ENCODE measurements at regions not wholly inside any gene's neighbourhood (a gene's known extent, or its start where the extent isn't known, plus 50 kb on each side); places are given as distances from the start of the nearest gene placed in this dataset.

DNA sequence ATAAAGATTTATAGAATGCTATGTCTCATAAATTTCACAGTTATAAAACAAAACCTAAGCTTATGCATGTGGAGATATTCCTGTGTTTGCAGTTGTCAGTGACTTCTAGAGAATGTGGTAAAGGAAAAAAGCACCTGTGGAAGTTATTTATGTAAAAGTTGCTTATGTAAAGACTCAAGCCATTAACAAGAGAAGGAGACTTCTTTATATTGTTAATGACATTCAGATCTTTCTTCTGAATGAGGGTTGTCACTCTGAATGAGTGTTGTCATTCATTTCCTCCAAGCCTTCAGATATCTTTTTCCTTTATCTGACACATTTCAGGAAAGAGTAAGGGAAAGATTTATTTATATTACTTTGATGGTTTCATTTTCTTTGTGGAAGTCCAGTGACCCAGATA, 202.6 kb downstream of the TM9SF2 start:
- no peaks in the 10 kb centered on the region for H3K79me2 ChIP-seq (ENCODE audit: insufficient read depth, low read length)
- no peak overlapping the region for H2BK20ac ChIP-seq (ENCODE audit: low read depth, low read length, poor library complexity, severe bottlenecking)
- H3T11ph ChIP-seq (ENCODE audit: low read length): no peak overlapping the region
- peaks cover 12% of the 10 kb centered on the region; the same call in 1 of the 2 replicates for H3K4me1 ChIP-seq (ENCODE audit: insufficient read depth, low read length)
- H3K23ac ChIP-seq (ENCODE audit: insufficient read length, low read depth, low read length): no peak overlapping the region
- H3K27ac Mint-ChIP-seq: peak overlapping the region; percentile 81 to 99 (median 95); a peak in 6 of 7 replicates
- H3K56ac ChIP-seq (ENCODE audit: insufficient read length, low read depth, low read length): no peak overlapping the region
- H3K4me3 Mint-ChIP-seq: no peak overlapping the region
- H2AFZ ChIP-seq (ENCODE audit: low read length): no peak overlapping the region
- no peak overlapping the region for H2BK12ac ChIP-seq (ENCODE audit: insufficient read length, low read depth, low read length)
- H4K91ac ChIP-seq (ENCODE audit: insufficient read length, low read depth, low read length): no peak overlapping the region
- H3K27me3 Mint-ChIP-seq (ENCODE audit: low read depth): no peaks in the 10 kb centered on the region
- H3K4ac ChIP-seq (ENCODE audit: low read depth, low read length): no peak overlapping the region
- H3K79me1 ChIP-seq (ENCODE audit: insufficient read depth, low read depth, low read length, poor library complexity, severe bottlenecking): no peaks in the 10 kb centered on the region
- no peak overlapping the region for H2AK5ac ChIP-seq (ENCODE audit: insufficient read length, low read length)
- H2BK15ac ChIP-seq (ENCODE audit: low read depth, low read length): no peak overlapping the region
- H2BK120ac ChIP-seq (ENCODE audit: low read depth, low read length, poor library complexity, severe bottlenecking): no peak overlapping the region
- no peaks in the 10 kb centered on the region for H4K20me1 ChIP-seq (ENCODE audit: control insufficient read depth, insufficient read depth, insufficient read length)
- TF ChIP-seq, protein P1, sequence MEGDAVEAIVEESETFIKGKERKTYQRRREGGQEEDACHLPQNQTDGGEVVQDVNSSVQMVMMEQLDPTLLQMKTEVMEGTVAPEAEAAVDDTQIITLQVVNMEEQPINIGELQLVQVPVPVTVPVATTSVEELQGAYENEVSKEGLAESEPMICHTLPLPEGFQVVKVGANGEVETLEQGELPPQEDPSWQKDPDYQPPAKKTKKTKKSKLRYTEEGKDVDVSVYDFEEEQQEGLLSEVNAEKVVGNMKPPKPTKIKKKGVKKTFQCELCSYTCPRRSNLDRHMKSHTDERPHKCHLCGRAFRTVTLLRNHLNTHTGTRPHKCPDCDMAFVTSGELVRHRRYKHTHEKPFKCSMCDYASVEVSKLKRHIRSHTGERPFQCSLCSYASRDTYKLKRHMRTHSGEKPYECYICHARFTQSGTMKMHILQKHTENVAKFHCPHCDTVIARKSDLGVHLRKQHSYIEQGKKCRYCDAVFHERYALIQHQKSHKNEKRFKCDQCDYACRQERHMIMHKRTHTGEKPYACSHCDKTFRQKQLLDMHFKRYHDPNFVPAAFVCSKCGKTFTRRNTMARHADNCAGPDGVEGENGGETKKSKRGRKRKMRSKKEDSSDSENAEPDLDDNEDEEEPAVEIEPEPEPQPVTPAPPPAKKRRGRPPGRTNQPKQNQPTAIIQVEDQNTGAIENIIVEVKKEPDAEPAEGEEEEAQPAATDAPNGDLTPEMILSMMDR (conservative IDR thresholded peaks at IDR 0.05): no peak
- H4K5ac ChIP-seq (ENCODE audit: insufficient read length, low read depth, low read length): no peak overlapping the region
- no peak overlapping the region for H3K4me2 ChIP-seq (ENCODE audit: insufficient read depth, insufficient read length, low read length)
- H3K4me1 Mint-ChIP-seq: peaks cover 54 to 61% of the 10 kb centered on the region in 2 experiments
- no peak overlapping the region for H4K8ac ChIP-seq (replicated peaks; ENCODE audit: insufficient read length, low read depth, low read length)
- no peaks in the 10 kb centered on the region for H3K27me3 ChIP-seq (ENCODE audit: insufficient read depth, low read length)
- no peaks in the 10 kb centered on the region for H3K23me2 ChIP-seq (ENCODE audit: insufficient read length, low read depth, low read length, poor library complexity, severe bottlenecking)
- peak overlapping the region; percentile 90 for H3K27ac ChIP-seq (ENCODE audit: insufficient read length, low read depth, low read length)
- H3K9me3 ChIP-seq (ENCODE audit: control insufficient read depth, low read depth, low read length): no peaks in the 10 kb centered on the region
- no peaks in the 10 kb centered on the region; a peak in 2 of 7 replicates for H3K36me3 Mint-ChIP-seq (ENCODE audit: insufficient read depth in 1 of 3, low read depth in 3 of 3)
- no peak overlapping the region for H3K9ac ChIP-seq (ENCODE audit: extremely low read depth, insufficient read length, low read length)
- H2BK5ac ChIP-seq (ENCODE audit: insufficient read length, low read length): no peak overlapping the region
- DNase-seq: no peak
- H3K9me3 Mint-ChIP-seq: no peaks in the 10 kb centered on the region
- H3K14ac ChIP-seq (ENCODE audit: insufficient read depth, low read length): no peak overlapping the region
- H3K18ac ChIP-seq (ENCODE audit: insufficient read length, low read depth, low read length): no peak overlapping the region

All from H9 (cell line).